ENCODE measurements at regions not wholly inside any gene's neighbourhood (a gene's known extent, or its start where the extent isn't known, plus 50 kb on each side); places are given as distances from the start of the nearest gene placed in this dataset.

DNA sequence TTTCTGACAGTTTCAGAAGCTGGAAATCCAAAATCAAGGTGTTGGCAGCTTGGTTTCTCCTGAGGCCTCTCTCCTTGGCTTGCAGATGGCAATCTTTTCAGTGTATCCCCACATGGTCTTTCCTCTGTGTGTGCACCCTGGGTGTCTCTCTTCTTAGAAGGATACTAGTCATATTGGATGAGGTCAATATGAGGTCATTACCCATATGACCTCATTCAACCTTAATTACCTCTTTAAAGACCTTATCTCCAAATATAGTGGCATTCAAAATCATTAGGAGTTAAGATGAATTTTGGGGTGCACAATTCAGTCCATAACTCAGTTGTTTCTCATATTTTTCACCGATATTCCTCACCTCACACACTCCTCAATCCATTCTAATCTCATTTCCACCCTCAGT is 92.4 kb upstream of the TGM3 start:
- DNase-seq (ENCODE audit: low spot score in 2 of 2) (no peak), ATAC-seq (ENCODE audit: low read depth) (no peak)
- Mint-ChIP-seq H3K36me3 (no peaks in the 10 kb centered on the region), H3K9me3 (no peaks in the 10 kb centered on the region), H3K4me3 (no peak overlapping the region), H3K4me1 (no peaks in the 10 kb centered on the region), H3K27me3 (peaks cover 5% of the 10 kb centered on the region), H3K27ac (no peak overlapping the region)

DNA sequence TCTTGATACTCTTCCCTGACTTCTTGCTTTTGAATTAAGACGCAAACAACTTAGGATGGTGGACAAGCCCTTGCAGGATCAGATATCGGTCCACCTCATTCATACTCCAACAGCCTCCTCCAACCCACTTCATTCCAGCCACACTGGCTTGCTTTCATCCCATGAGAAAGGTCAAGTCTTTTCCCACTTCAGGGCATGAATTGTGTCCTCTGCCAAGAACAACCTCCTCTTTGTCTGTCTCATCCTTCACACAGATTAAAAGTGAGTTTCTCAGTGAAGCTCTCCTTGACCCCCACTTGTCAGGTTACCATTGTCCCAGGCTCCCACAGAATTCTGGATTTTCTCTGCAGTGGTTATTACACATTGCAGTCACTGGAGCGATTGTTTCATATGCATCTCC is 91.8 kb upstream of the TGM3 start:
- H3K27ac Mint-ChIP-seq = no peak overlapping the region

DNA sequence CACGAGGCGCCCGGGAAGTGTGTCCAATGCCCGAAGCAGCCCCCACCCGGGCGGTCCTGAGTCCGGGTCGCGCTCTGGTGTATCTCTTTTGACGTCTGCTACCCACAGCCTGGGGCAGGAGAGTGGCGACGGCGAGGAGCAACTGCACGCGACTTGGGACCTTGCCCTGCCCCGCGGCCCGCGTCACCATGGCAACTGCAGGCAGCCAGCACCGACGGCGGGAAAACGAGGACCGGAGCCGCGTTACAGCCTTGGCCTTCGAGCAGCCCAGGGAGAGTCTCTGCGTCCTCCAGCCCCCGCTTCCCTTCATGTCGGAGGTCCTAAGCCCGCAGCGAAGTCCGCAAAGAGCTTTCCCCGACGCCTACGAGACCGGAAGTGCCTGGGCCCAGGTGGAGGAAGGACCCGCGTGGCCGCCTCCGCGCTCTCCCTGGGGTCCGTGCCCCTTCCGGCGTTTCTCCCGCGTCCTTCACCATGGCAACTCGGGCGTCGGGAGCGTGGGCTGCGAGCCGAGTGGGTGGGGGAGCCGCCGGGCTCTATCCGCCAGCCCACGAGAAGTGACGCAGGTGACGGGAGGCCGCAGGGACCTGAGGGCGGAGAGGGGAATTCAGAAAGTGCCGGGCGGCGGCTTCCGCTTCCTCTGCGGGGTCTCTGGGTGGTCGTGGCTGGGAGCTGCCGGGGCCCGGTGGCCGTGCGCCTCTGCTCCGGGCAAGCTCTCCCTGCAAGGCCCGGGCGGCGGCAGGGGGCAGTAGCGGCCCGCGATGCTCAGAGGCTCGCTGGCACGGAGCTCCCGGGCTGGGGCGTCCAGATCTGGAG is 88.6 kb upstream of the TGM3 start:
- H3K4me1 Mint-ChIP-seq = no peaks in the 10 kb centered on the region
- ATAC-seq (ENCODE audit: low read depth) = peak; percentile 83
- H3K9me3 Mint-ChIP-seq = no peaks in the 10 kb centered on the region
- DNase-seq (ENCODE audit: low spot score in 2 of 2) = peak; percentile 77 to 87
- H3K4me3 Mint-ChIP-seq = peak overlapping the region; percentile 81
- no peaks in the 10 kb centered on the region for H3K27me3 Mint-ChIP-seq
- peak overlapping the region; percentile 69 for H3K27ac Mint-ChIP-seq
- H3K36me3 Mint-ChIP-seq = no peaks in the 10 kb centered on the region

More for the DNA sequence above, 91.8 kb upstream of the TGM3 start:
- no peak for DNase-seq (ENCODE audit: low spot score in 2 of 2)
- H3K27me3 Mint-ChIP-seq = peaks cover 3% of the 10 kb centered on the region
- ATAC-seq (ENCODE audit: low read depth) = no peak
- no peak overlapping the region for H3K4me3 Mint-ChIP-seq
- H3K4me1 Mint-ChIP-seq = no peaks in the 10 kb centered on the region
- no peaks in the 10 kb centered on the region for H3K36me3 Mint-ChIP-seq
- H3K9me3 Mint-ChIP-seq = no peaks in the 10 kb centered on the region

DNA sequence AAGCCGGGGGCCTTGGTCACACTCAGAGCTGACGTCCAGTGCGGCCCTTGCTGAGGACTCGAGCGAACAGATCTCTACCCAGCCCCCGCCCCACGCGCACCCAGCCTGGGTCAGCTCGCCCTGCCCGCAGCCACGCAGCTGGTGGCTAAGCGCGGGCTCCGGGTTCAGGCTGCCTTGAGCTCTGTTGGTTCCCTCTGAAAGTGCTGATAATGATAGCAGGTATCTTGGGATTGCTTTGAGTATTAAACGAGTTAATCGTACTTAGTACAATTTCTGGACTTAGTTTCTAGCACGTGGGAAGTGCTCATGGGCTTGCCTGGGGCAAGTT is 88.1 kb upstream of the TGM3 start:
- Mint-ChIP-seq H3K27ac (peak overlapping the region; percentile 69), H3K36me3 (no peaks in the 10 kb centered on the region), H3K4me3 (peak overlapping the region; percentile 81), H3K4me1 (no peaks in the 10 kb centered on the region), H3K27me3 (no peaks in the 10 kb centered on the region), H3K9me3 (no peaks in the 10 kb centered on the region)
- DNase-seq (ENCODE audit: low spot score in 2 of 2) = no peak
- peak; percentile 26 for ATAC-seq (ENCODE audit: low read depth)

DNA sequence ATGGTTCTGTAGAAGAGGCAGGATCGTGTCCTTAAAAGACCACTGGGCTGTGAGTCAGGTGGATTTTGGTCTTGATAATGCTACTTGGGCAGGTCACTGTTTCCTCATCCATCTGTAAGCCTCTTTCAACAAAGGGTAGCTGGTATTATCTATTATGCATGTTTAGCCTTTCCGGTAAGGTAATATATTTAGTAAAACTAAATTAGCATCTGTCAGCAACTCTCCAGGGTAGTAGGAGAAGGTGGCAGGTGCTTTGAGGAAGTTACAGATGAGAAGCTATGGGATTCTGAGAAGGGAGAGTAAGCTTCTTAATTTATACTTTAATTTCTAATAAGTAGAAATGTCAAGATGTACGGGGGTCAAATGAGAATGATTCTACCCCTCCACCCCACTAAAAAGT is 86.9 kb upstream of the TGM3 start:
- DNase-seq (ENCODE audit: low spot score in 2 of 2) (no peak), ATAC-seq (ENCODE audit: low read depth) (no peak)
- Mint-ChIP-seq H3K36me3 (no peaks in the 10 kb centered on the region), H3K4me1 (no peaks in the 10 kb centered on the region), H3K4me3 (no peak overlapping the region), H3K27ac (no peak overlapping the region), H3K27me3 (no peaks in the 10 kb centered on the region), H3K9me3 (no peaks in the 10 kb centered on the region)

DNA sequence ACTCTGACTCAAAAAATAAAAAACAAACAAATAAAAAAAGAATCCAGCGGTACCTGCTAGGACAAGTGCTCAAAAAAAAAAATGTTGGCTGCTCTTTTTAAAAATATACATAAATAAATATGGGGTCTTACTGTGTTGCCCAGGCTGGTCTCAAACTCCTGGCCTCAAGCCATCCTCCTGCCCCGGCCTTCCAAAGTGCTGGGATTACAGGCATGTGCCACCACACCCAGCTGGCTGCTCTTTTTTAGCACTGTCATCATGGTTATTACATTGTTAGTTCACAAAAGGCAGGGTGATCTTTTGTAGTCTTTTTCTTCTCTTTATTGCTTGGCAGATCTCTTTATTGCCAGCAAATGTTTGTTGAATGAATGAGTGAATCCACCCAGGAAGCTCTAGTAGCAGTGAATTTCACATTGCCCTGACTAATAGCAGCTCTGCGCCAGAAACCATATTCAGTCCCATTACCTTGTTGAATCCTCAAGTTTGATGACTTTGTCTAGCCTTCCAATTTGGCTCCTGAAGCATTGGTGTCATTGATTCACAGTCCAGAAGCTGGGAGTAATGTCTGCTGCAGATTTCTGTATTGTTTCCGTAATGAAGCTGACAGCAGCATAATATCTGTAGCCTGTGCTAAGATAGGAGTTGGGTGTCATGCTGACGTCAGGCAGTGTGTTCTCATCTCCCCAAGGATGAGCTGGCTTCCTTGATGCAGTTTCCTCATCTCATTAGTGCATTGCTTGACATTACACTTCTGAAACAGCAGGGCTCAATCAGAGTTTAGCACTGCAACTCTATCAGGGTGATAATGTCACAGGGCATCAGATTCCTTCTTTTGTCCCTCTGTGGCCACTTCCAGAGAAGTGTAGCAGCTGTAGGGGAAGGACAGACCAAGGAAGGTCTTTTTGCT is 84.9 kb upstream of the TGM3 start:
- no peak overlapping the region for H3K4me3 Mint-ChIP-seq
- H3K9me3 Mint-ChIP-seq = no peaks in the 10 kb centered on the region
- no peak overlapping the region for H3K27ac Mint-ChIP-seq
- DNase-seq (ENCODE audit: low spot score in 2 of 2) (no peak), ATAC-seq (ENCODE audit: low read depth) (no peak)
- H3K4me1 Mint-ChIP-seq = peaks cover 3% of the 10 kb centered on the region
- H3K36me3 Mint-ChIP-seq = no peaks in the 10 kb centered on the region
- no peaks in the 10 kb centered on the region for H3K27me3 Mint-ChIP-seq

DNA sequence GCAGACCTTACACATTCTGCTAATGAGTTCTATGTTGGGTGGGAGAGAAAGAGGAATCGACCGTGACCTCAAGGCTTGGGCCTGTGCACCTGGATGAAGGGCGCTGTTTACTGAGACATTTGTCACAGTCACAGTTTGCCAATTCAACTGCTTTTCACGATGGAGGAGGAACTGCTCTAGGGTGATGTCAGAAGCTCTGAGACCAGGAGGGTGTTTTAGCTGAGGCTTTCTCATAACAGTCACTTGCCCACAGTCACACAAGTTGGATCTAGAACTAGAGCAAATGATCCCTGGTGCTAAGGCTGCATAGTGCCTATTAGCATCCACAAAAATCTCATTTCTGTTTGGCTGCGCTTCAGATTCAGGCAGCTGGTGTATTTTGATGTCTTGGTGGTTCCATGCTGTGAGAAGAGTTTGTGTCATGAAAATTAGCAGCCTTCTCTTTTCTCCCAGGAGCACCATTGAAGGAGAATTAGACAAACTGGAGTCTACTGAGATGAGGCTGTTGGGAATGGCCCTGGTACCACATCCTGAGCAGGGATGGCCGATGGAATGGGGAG is 83.3 kb upstream of the TGM3 start:
- Mint-ChIP-seq H3K4me1 (peaks cover 4% of the 10 kb centered on the region), H3K27me3 (no peaks in the 10 kb centered on the region)

DNA sequence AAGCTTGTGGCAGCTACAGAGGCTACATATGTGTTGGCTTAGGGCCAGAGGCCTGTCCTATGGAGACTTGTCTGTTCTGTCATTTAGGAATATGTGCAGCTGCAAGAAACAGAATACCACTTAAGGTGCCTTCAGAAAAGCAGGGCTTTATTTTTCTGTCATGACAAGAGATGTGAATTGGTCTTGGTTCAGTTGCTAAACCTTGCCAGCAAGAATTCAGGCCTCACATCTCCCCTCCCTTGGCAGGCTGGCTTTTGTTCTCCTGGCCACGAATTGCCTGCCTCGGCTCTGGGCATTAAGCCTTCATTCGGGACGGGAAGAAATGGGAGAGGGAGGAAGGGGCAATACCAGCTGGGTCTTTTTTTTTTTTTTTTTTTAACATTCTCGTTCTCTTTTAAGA is 82.4 kb upstream of the TGM3 start:
- H3K27me3 Mint-ChIP-seq = no peaks in the 10 kb centered on the region

More for the DNA sequence above, 83.3 kb upstream of the TGM3 start:
- no peaks in the 10 kb centered on the region for H3K9me3 Mint-ChIP-seq
- DNase-seq (ENCODE audit: low spot score in 2 of 2) (no peak), ATAC-seq (ENCODE audit: low read depth) (no peak)
- no peak overlapping the region for H3K27ac Mint-ChIP-seq
- H3K36me3 Mint-ChIP-seq = no peaks in the 10 kb centered on the region
- no peak overlapping the region for H3K4me3 Mint-ChIP-seq

DNA sequence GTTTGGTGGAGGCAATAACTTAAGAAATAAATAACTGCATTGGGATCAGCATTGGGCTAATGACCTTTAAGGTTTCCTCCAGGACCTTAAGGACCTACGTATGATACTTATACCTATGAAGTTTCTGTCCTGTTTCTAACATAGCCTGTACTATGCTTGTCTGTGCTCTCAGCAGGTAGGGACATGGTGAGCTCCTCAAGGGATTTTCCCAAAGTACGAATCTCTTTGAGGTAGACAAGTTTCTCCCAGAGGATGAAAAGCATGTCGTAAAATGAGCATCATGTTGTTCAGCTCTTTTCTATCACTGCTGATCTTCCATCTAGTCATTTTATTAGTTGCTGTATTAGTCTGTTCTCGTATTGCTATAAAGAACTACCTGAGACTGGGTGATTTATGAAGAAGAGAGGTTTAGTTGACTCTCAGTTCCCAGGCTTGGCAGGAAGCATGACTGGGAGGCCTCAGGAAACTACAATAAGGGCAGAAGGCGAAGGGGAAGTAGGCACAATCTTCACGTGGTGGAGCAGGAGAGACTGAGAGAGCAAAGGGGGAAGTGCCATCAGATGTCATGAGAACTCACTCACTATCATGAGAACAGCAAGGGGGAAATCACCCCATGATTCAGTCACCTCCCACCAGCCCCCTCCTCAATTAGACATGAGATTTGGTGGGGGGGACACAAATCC is 77.8 kb upstream of the TGM3 start:
- peak; percentile 98 for ATAC-seq (ENCODE audit: low read depth)
- H3K9me3 Mint-ChIP-seq = peaks cover 6% of the 10 kb centered on the region
- no peaks in the 10 kb centered on the region for H3K36me3 Mint-ChIP-seq
- H3K27ac Mint-ChIP-seq = peak overlapping the region; percentile 84
- peaks cover 17% of the 10 kb centered on the region for H3K4me1 Mint-ChIP-seq
- peak; percentile 16 to 59 for DNase-seq (ENCODE audit: low spot score in 2 of 2)
- peak overlapping the region; percentile 40 for H3K4me3 Mint-ChIP-seq
- no peaks in the 10 kb centered on the region for H3K27me3 Mint-ChIP-seq

More for the DNA sequence above, 82.4 kb upstream of the TGM3 start:
- Mint-ChIP-seq H3K9me3 (no peaks in the 10 kb centered on the region), H3K4me3 (no peak overlapping the region), H3K4me1 (peaks cover 11% of the 10 kb centered on the region), H3K27ac (no peak overlapping the region), H3K36me3 (no peaks in the 10 kb centered on the region)
- ATAC-seq (ENCODE audit: low read depth) (no peak), DNase-seq (ENCODE audit: low spot score in 2 of 2) (no peak)

DNA sequence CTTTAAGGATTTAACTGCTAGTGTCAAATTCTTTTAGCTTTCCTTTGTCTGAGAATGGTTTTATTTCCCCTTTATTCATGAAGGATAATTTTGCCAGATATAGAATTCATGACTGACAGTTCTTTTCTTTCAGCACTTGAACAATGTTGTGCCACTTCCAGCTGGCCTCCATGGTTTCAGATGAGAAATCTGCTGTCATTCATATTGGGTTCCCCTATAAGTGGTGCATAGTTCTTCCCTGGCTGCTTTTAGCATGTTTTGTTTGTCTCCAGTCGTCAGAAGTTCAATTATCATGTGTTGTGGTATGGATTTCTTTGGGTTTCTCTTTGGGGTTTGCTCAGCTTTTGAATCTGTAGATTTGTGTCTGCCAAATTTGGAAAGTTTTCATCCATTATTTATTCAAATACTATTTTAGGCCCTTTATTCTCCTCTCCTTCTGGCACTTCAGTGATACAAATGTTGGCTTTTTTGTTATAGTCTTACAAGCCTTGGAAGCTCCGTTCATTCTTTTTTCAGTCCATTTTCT is 76.3 kb upstream of the TGM3 start:
- Mint-ChIP-seq H3K27ac (peak overlapping the region; percentile 84), H3K4me1 (peaks cover 17% of the 10 kb centered on the region), H3K9me3 (peaks cover 6% of the 10 kb centered on the region), H3K4me3 (no peak overlapping the region), H3K27me3 (no peaks in the 10 kb centered on the region), H3K36me3 (no peaks in the 10 kb centered on the region)
- DNase-seq (ENCODE audit: low spot score in 2 of 2) (no peak), ATAC-seq (ENCODE audit: low read depth) (no peak)

DNA sequence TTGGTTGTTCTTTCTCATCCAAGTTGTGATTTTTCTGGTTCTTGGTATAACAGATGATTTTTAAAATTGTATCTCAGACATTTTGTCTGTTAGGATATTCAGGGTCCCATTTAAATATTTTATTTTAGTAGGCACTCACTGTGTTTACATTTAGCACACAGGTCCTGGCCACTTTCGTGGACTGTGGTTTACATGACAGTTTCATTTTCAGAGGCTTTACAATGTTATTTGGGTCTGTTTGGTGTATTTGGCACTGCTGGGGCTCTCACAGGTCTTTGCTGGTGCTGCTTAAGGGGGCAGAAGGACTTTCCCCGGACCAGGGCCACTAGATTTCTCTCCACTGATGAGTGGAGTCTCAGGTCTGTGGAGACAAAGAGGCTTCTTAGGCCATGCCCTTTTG is 75.5 kb upstream of the TGM3 start:
- Mint-ChIP-seq H3K4me1 (peaks cover 17% of the 10 kb centered on the region), H3K27me3 (no peaks in the 10 kb centered on the region), H3K4me3 (no peak overlapping the region), H3K27ac (no peak overlapping the region), H3K36me3 (no peaks in the 10 kb centered on the region), H3K9me3 (peaks cover 6% of the 10 kb centered on the region)
- ATAC-seq (ENCODE audit: low read depth) (no peak), DNase-seq (ENCODE audit: low spot score in 2 of 2) (no peak)

DNA sequence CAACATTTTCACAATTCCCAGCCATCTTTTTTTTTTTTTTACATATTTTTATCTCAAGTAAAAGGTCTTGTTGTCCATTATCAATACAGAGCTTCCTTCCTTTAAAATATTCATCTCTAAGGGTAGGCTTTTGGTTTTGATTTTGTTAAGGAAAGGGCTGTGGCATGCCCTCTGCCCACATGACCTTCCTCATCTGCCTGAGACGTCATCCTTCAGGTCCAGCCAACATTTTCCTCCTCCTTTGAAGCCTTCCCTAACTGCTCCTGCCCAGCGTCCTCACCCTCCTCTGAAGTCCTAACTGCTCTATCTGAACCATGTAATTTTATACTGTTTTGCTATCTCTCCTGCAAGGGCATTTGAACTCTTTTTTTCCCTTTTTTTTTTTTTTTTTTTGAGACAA is 73.9 kb upstream of the TGM3 start:
- peaks cover 13% of the 10 kb centered on the region for H3K4me1 Mint-ChIP-seq
- H3K27me3 Mint-ChIP-seq = no peaks in the 10 kb centered on the region
- no peaks in the 10 kb centered on the region for H3K36me3 Mint-ChIP-seq
- peak overlapping the region; percentile 40 for H3K27ac Mint-ChIP-seq
- ATAC-seq (ENCODE audit: low read depth) (no peak), DNase-seq (ENCODE audit: low spot score in 2 of 2) (no peak)
- no peak overlapping the region for H3K4me3 Mint-ChIP-seq
- H3K9me3 Mint-ChIP-seq = peaks cover 6% of the 10 kb centered on the region

DNA sequence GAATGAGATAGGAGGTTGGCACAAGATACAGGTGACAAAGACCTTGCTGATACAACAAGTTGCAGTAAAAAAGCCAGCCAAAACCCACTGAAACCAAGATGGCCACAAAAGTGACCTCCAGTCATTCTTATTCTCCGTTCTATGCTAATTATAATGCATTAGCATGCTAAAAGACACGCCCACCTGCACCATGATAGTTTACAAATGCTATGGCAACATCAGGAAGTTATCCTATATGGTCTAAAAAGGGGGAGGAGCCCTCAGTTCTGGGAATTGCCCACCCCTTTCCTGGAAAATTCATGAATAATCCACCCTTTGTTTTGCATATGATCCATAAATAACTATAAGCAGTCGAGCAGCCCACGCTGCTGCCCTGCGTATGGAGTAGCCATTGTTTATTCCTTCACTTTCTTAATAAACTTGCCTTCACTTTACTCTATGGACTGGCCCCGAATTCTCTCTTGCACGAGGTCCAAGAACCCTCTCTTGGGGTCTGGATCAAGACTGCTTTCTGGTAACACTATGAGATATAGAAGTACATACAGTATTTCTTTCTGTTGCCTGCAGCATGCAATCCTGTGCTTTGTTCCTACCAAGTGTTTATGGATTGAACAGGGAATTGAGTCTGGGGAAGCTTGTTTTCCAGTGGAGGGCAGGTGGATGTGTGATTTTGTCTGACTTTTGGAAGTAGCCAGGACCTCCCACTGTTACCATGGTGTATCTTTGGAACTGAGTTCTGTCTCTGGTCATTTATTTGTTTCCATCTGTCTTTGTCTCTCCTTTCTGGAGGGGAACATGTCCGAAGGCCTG is 72.0 kb upstream of the TGM3 start:
- ATAC-seq (ENCODE audit: low read depth) = no peak
- DNase-seq (ENCODE audit: low spot score in 2 of 2) = no peak
- Mint-ChIP-seq H3K27me3 (no peaks in the 10 kb centered on the region), H3K4me1 (peaks cover 4% of the 10 kb centered on the region), H3K27ac (no peak overlapping the region), H3K4me3 (no peak overlapping the region), H3K36me3 (no peaks in the 10 kb centered on the region), H3K9me3 (peaks cover 6% of the 10 kb centered on the region)

All from memory B cell (primary cell).